HG03378 (cell line): ENCODE measurements at regions not wholly inside any gene's neighbourhood (a gene's known extent, or its start where the extent isn't known, plus 50 kb on each side); places are given as distances from the start of the nearest gene placed in this dataset.

Source experiments
- ATAC-seq: cut with Tn5 transposase; IDR thresholded peaks from one replicate; pipeline ENCODE4 v1.9.1; 2021; ENCODE audit warnings: mild to moderate bottlenecking, moderate library complexity; ENCODE audit not compliant: unreplicated experiment

DNA sequence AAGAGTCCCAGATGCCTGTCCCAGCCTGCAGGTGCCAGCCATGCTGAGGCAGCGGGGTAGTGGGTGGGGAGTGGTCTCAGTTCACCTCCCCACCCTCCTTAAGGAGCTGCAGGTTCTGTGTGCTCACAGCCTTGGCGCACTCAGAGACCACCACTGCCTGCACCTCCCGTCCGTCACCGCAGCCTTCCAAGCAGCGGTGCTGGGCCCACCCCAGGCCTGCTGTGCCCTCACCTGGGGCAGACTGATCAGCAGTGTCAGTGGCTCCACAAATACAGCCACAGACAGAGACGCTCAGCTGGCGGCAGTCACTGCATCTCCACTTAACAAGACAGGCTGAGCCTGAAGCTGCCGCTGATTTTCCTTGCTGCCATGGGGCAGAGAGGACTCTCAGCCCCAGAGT lies 120.2 kb downstream of the RFLNA start:
- ATAC-seq = no peak

DNA sequence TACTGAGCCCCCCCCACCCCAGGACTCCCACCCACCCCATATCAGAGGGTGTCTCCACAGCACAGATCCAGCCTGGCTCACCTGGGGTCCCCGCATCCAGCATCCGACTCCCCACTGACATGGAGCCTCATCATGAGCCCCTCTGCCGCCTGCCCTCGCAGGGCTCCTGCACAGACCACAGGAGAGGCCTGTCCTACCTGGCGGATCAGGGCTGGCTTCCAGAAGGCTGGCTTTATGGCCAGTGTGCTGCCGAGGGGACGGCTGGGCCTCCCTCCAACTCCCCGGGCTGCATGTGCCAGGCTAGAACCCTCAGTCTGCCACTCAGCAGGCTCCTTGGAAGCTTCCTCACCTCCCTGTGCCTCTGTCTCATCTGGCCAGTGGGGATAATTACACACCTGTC lies 119.0 kb downstream of the RFLNA start:
- no peak for ATAC-seq

DNA sequence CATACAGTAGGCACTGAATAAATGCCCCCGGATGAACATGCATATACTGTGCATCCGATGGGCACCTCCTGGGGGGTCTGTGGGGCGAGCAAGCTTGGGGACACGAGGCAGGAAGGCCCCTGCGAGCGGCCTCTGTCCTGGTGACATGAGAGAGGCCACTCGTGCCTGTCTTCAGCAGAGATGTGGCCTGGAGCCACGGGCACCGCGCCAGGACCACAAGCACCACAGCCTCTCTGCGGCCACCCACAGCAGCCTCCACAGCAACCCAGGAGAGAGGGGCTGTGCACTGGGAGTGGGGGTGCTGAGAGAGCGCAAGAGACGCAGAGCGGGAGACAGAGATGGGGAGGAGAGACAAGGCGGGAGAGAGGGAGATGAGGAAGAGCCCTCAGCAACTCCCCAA lies 118.5 kb downstream of the RFLNA start:
- no peak for ATAC-seq

DNA sequence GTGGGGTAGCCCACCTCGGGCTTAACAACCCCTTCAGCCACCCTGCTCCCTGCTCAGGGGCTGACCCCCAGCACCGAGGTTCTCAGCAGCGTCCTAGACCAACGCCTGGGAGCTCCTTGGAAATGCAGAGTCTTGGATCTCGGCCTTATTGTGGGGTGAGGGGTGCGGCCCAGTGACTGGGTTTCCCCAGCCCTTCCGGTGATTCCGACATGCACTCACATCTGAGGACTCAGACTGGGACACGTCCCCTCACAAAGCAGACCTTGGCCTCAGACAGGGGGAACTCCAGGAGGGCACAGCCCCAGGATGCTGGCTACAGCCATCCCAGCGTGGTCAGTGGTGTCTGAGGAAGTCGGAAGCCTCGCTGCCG lies 117.7 kb downstream of the RFLNA start:
- ATAC-seq = no peak

DNA sequence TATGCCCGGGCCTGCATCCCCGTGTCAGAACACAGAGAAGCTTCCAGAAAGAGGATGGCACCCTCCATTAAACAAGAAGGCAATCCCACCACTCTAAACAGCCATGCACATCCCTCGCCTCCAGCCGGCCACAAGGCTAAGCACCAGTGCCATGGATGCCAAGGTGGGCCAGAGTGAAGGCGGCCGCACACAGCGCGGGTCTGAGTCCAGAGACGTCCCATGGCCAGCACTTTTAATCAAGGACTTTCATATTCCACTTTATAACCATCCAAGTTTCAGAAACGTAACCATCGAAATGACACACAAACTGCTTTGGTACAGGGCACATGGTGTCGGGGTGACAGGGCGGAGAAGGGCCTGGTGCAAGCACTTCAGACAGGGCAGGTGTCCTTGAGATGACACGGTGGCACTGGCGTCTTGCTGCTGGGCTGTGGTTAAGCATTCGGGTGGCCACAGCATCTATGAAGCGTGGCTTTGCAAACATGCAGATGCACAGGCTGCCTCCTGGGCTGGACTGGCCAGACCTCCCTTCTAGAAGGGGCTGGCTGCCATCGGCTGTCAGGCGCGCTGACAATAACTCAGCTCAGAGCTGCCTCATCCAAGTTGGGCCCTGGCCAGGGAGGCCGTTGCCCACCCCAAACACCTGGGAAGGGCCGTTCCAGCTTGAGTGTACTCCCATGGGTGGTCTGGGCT lies 117.2 kb downstream of the RFLNA start:
- no peak for ATAC-seq

DNA sequence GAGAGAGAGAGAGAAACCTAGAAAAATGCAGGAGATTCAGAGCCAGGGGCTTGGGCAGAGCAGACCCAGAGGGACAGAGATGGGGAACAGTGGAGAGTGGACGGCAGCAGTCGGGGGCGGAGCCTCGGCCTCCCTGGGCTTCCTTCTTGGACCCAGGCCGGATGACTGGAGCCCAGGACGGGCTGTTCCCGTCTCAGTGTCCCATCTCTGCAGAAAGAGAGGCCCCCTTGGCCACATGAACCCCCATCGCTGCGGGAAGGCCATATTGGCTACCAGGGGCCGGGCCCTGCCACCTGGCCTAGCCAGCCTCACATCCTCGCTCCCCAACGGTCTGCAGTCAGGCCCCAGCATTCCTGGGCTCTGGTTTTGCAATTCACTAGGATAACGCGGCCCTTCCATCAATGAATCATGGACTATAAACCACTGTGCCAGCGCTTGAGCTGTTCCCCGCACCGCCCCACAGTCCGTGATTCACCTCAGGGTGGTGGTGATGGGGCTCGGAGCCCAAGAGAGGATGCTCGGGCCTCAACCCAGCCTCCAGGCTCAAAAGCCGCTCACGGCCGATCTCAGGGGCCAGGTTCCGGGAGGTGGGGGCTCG lies 116.5 kb downstream of the RFLNA start:
- no peak for ATAC-seq

DNA sequence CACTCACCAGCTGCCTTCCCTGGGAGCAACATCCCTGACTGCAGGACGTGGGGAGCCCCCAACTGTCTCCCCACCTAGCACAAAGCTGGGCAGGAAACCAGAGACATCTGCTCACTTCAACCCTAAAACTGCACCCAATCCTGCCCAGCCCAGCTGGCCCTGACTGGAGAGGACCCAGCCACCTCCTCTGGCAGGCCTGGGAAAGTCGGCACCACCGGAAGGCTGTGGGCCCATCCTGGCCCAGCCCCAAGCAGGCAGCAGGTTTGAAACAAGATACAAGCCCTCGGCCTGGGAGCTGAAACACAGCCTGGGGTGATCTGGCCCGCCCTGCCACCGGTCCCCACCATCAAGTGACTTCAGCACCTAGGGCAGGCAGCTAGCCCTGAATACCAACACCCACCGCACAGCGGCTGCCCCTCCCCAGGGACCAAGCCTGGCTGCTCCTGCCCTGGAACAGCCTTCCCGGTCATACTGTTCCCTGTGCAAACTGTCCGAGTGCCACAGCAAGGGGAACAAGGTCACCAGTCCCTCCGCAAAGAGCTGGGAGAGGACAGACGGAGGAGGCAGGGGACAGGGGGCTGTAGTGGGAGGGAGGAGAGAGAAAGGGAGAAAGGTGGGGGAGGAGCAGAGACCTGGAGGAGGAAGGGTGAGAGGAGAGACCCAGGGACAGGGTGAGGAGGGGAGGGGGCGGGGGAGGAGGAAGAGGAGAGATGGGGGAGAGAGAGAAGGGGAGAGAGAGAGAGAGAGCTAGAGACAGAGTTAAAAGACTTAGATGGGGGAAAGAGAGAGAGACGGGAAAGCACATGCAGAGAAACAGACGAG lies 115.7 kb downstream of the RFLNA start:
- ATAC-seq = no peak

DNA sequence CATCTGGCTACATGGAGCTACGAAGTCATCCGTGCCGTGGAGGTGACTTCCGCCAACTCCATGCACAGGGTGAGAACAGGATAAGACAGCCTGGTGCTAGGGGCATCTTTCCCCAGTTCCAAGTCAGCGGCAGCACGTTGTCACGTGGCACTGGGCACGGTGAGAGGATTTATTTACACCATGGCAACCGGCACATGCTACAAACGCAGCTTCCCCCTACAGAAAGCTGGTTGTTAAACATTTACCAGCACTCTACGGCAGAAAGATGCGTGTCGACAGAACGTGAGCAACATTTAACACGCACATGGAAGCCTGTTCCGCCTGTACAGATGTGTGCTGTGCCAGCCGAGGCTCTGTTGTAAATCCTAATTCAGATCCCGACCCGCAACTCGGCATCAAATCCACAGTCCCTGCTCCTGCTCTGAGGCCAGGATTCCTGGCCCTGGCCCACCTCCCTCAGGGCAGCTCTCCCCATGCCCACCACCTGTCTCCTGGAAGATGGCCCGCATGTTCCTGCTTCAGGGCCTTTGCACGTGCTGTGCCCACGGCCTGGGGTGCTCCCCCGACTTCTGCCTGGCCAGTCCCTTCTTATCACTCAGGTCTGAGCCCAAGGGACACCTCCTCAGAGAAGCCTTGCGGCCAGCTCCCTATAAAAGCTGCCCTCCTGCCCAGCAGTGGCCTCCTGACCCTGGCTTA lies 114.1 kb downstream of the RFLNA start:
- no peak for ATAC-seq

DNA sequence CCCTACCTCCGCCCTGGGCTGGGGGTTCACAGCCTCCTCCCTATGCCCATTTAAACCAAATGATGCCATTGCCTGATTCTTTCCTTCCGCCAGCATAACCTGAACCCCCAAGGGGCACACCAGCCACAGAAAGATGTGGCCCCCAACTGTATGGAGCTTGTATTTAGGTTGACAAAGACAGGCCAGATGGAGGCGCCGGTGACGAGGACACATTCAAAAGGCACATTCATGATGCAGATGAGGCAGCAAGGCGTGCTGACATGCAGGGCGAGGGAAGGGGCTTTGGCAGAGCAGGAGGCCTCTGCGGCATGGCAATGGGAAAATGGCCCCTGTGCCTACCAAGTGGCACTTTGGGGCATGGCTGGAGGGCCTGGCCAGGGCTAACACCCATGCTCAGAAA lies 112.2 kb downstream of the RFLNA start:
- no peak for ATAC-seq

DNA sequence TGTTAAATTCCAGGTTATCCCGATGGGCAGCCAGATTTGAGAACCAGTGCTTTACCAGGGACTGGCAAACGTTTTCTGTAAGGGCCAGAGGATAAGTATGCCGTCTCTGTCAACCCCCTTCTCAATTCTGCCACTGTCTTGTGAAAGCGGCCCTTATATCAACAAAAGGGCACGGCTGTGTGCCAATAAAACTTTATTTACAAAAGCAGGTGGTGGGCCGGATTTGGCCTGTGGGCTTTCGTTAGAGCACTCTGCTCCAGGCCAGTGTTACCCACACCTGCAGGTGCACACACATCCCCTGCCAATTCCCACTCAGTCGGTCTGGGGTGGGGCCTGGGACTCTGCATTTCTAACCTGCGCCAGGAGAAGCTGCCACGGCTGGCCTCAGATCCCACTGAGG lies 111.2 kb downstream of the RFLNA start:
- no peak for ATAC-seq

DNA sequence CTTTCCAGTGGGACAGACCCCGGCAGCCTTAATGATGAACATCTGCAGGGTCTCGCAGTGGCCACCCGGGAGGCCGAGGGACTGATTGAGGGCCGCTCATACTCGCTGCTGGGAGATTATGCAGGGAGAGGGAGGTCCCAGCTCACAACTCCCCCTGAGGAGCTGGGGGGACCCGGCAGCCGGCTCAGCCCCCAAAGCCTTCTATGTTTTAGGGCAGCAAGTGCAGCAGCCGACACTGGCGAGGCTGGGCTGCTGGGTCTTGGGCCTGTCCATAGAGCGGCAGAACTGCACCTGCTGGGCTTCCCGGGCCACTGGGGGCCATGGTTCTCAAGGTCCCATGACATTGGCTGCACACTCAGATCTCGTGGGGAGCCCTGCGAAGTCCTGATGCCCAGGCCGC lies 110.7 kb downstream of the RFLNA start:
- no peak for ATAC-seq

DNA sequence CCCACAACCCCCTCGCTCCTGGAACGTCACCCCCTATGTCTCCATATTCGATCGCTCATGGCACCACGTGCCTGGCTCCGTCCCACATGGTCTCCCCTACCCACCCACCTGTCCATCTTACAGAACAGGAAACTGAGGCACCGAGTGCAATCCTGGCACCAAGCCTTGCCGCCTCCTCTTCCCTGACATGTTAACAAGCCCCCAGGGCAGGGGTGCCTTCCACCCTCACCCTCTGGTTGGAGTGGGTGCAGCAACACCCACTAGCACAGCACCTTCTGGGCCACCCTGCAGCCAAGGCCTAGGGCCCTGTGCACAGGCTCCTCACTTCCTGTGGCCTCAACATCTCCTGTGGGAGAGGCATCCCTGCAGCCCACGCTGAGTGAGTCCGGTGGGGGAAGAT lies 110.3 kb downstream of the RFLNA start:
- no peak for ATAC-seq

DNA sequence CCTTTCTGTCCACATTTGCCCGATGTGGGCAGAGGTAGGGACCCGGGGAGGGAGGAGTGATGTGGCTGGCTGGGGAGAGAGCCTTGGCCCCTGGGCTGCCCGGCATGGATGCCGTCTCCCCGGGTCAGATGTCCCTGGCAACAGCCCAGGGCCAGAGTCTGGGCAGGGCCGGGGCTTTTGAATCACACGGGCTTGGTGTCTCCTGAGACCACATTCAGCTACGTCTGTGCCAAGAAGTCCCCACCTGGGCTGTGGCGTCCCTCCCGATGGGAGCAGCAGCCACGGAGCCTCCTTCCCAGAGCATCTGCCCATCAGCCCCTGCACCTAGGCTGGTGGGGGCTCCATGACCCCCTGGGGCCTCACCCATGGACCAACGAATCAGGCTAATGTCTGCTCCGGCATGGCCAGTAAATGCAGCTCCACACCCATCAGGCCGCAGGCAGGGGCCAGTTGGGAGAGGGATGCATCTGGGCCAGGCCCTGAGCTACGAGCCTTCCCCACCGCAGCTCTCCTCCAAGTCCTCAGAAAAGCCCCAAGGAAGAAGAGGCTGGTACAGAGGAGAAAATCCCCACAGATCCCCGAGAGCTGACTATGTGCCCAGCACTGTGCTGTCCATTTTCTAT lies 109.4 kb downstream of the RFLNA start:
- no peak for ATAC-seq

DNA sequence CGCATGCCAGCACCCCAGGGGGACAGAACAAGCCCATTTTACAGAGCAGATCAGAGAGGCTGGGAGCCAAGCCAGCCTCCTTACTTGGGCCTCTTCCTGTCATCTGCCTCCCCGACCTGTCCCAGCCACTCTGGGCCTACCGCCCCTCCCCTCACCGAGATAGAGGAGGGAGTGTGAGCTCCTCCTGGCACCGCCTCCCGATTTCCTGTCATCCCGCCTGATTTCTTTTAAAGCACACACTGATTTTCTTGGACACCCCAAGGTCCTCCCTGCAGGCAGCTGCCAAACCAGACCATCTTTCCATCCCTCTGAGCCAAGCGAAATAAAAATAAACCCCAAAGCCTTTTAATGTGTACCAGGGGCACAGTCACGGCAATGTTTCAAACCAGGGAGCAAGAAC lies 108.4 kb downstream of the RFLNA start:
- ATAC-seq = no peak

DNA sequence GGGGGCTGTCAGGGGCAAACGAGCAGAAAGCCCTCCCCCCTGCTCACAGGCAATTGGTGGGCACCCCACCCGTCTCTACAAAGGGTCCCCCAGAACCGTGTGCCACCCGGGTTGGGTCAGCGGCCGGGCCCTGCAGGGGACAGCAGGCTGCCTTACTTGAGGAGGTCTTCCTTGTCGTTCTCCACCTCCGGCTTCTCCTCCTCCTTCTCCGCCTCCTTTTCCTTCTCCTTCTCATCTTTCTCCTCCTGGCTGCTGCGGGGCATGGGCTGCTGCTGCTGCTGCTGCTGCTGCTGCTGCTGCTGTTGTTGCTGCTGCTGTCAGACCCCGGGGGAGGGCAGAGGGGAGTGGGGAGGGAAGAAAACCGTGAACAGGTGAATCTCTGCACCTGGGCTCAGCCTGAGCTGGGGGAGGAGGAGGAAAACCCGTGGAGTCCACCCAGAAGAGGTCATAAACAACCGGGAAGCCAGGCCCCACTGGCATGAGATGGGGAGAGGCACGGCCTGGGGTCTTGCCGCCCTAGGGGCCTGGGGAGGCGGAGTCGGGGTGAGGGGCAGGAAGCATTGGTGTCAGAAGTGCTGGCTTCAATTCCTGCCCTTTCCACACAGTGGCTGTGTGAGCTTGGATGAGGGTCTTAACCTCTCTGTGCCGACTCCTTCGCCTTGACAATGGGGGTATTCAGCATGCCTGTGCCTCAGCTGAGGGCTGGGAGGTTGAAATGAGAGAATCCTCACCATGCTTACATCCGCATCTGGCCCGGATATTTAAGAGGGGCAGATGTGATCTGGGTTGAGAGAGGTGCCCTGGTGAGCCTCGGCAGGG lies 107.6 kb downstream of the RFLNA start:
- ATAC-seq = no peak

DNA sequence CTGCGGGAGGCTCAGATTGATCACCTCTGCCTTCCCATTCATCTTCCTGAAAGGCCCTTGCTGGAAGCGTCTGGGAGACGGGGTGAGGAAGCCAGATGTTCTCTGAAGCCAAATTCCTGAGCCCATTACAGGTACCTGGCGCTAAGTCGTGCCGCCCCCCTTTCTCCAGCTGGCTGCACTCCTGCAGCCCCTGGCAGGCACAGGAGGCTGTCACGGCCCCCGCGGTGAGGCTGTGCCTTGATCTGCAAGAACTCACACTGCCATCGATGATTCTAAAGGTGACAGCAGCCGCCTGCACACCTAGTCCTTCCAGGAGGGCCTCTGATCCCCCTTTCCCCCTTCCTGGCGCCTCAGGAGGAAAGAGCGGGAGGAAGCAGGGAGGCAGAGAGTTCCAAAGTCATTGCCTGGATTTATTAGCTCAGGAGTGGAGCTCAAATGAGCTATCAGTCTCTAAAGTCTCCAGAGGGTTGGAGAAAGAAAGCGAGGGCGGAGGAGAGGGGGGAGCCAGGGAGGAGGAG lies 106.9 kb downstream of the RFLNA start:
- ATAC-seq = no peak

DNA sequence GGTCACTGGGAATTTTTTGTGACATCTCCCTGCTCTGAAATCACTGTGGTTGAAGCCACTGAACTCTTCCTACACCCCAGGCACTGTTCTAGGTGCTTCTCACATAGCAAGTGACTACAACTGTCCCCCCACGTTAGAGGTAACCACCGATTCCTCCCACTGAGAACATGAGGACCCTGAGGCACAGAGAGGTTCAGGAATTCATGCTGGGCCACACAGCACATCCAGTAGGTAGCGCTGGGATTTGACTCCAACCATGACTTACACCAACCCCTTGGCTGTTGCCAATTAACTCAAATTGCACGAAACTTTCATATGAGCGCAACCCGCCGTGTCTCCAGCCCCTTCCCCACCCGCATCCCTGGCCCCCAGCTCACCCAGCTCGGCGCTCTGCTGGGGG lies 105.2 kb downstream of the RFLNA start:
- ATAC-seq = no peak

DNA sequence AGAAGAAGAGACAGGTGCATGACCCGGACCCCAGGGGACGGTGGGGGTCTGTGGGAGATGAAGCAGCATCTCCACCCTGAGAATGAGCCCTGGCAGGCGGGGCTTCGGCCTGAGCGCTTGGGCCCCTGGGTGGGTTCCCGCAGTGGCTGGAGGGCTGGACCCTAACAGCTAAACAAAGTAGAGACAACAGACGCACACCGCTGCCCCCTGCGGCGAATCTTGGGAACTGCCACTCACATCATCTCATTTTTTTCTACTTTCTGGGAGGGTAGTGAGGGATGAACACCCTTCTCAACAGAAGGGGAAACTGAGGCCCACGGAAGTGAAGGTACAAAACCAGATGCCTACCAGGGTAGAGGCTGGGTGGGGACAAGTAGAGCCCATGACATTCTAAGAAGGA lies 104.7 kb downstream of the RFLNA start:
- no peak for ATAC-seq

DNA sequence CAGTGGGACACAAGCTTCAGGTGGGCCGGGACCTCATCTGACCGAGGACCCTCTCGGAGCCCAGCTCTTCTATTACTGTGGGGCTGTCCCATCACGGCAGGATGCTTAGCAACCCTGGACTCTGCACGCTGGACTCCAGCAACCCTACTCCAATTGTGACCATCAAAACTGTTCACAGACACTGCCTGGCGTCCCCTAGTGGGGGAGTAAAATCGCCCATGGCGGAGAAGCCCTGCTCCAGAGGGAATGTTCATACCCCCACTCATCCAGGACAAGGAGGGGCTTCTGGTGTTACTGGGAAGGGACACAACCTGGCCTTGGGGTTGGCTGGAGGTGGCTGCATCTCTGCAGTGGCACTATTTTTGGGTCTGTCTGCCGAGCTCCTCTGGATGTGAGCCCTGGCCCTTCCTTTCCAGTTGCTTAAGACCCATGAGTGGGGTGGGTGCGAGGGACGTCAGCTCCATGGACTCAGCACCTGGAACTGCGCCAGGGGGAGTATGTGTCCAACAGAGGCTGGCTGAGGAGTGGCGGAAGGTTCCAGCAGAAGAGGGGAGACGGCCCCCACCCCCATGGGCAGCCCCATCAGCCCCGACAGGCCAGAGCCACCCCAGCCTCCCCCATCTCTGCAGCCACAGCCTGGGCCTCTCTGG lies 103.8 kb downstream of the RFLNA start:
- no peak for ATAC-seq
